GM21723 (cell line): ENCODE measurements at regions not wholly inside any gene's neighbourhood (a gene's known extent, or its start where the extent isn't known, plus 50 kb on each side); places are given as distances from the start of the nearest gene placed in this dataset.

ENCODE experiments used
- ATAC-seq: cut with Tn5 transposase; IDR thresholded peaks from one replicate; pipeline ENCODE4 v1.9.1; 2021; ENCODE audit warnings: mild to moderate bottlenecking, moderate library complexity; ENCODE audit not compliant: unreplicated experiment

DNA sequence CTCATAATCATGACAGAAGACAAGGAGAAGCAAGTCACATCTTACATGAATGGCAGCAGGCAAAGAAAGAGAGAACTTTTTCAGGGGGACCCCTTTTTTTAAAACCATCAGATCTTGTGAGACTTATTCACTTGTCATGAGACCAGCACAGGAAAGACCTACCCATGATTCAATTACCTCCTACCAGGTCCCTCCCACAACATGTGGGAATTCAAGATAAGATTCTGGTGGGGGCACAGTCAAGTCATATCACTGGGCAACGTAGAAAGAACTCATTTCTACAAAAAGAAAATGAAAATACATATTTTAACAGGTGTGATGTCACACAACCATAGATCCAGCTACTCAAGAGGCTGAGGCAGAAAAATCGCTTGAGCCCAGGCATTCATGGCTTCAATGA lies 304.1 kb downstream of the IPMK start:
- ATAC-seq: no peak

DNA sequence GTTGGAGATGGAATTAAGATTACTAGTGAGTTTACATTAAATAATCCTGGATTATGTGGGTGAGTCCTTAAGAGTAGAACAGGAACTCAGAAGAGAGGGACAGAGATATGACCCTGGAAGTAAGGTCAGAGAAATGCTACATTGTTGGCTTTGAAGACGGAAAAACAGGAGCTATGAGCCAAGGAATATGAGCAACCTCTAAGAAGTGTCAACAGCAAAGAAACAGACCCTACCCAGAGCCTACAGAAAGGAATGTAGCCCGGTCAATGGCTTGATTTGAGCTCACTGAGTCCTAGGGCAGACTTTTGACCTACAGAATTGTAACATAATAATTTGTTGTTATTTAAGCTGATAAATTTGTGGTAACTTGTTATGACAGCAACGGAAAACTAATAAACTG lies 304.9 kb downstream of the IPMK start:
- no peak for ATAC-seq

- ATAC-seq: no peak
Measured at GRCh38 chr10:57961487-57961886, 306.2 kb downstream of the IPMK start.

DNA sequence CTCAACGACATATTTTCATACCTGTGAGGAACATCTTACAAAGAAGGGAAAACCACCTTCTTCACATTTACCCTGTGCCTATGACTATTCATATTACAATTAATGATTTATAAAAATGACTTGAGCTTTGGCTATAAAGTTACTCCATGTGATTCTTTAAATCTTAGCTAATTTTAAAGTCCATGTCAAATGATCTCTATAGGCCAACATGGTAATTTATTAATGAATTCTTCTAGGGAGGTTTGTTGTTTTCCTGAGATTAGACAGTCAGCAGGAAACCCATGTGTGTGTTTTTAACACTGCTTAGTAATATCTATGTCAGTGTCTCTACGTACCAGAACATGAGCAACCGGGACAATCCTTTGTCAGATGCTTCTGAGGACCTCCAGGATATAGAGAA lies 307.3 kb downstream of the IPMK start:
- ATAC-seq: no peak

DNA sequence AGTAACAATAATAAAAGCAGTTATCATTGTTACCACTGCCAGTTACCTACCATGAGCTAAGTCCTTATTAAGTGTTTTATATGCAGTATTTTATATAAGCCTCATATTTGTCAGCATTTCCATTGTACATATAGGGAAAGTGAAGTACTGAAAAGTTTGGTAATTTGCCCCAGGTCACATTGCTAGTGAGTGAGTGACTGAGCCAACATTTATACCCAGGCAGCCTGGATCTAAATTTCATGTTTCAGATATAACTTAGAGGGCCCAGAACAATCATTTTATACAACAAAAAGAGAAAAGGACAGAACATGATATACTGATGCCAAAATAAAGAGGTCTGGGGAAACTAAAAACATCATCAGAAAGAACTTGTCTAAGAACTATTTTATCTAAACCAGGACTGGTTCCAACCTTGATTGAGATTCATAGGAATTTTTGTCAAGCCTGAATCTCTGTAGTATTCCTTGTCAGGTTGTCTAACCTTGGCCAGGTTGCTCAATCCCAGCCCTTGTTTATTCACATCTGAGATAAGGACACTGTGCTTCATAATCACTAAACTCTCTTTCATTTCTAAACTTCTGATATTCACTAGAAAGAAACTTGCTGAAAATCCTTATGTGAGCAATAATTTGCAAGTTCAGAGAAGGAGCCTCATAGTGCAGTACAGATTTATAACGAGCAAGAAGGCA lies 308.2 kb downstream of the IPMK start:
- ATAC-seq: no peak

- ATAC-seq: no peak
Measured at GRCh38 chr10:57955076-57955475, 312.6 kb downstream of the IPMK start.

DNA sequence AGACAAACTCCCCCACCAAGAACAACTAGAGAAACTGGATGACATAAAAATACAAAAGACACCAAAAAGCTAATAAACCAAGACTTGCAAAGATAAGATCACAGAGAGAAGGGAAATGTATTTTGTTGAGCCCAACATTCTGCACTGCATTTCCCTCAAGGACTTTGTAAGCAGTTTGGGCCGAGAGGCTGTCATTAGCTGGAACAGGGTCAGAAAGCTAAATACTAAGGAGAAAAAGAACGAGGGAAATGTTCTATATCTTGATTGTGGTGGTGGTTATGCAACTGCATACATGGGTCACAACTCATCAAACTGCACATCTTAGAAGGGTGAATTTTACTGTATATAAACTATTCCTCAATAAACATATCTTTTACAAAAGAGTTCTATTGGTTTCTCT lies 315.0 kb downstream of the IPMK start:
- no peak for ATAC-seq

DNA sequence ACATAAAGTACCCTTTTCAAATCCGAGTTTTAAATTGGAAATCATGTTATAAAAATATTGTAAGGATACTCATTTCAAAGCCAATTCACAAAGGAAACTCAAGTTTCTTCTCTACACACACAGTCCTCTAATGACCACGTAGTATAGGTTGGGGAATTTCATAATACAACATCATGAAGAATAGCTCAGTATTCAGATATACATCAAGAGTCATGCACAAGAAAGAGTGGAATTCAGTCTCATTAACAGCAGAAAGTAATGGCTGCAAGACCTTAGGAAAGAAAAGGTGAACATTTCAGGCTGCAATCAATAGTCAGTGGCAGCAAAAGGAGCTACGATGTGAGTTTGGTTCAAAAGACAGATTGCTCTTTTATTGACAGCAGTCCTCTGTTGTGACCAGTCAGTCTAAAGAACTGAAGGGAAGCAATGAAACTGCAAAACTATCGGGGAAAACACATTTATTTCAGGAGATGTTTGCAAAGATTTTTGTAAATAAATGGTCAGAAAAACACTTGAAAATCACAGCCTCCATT lies 317.2 kb downstream of the IPMK start:
- no peak for ATAC-seq

- ATAC-seq: no peak
Measured at GRCh38 chr10:57948796-57949195, 318.9 kb downstream of the IPMK start.

- no peak for ATAC-seq
Measured at GRCh38 chr10:57946833-57947232, 320.9 kb downstream of the IPMK start.

DNA sequence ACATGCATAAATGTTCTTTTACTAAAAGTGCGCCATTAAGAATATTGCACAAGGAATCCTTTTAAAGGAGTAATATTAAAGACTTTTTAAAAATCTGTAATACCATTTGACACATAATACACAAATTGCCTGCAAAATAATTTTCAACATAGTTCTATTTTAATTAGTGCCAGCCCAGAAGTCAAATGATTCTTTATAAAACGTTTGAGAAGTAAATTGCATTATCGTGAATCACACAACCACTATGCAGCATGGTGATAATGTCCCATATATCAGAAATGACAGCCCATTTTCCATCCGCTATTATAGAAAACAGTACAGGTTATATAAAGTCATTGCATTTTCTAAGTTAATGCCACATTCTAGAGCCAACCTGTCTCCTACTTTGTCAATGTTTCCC lies 324.0 kb downstream of the IPMK start:
- no peak for ATAC-seq

- no peak for ATAC-seq
Measured at GRCh38 chr10:57925045-57925444, 342.6 kb downstream of the IPMK start.

DNA sequence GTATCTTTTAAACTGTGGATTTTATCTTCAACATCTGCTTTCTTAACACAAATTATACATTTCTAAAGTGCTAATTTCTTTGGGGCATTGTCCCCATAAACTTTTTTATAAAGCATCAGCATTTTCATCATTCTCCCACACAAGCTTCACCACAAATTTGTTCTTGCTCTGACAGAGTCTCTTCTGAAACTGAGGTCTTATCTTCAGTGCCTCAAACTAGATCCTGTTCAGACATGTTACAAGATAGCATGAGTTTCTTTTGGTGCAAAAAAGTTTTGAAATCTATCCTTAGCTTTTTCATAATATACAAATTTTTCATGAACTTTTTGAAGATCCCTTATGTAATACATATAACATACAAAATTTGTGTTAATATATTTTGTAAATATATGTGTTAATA lies 346.6 kb downstream of the IPMK start:
- no peak for ATAC-seq

- ATAC-seq: no peak
Measured at GRCh38 chr10:57919864-57920263, 347.8 kb downstream of the IPMK start.

DNA sequence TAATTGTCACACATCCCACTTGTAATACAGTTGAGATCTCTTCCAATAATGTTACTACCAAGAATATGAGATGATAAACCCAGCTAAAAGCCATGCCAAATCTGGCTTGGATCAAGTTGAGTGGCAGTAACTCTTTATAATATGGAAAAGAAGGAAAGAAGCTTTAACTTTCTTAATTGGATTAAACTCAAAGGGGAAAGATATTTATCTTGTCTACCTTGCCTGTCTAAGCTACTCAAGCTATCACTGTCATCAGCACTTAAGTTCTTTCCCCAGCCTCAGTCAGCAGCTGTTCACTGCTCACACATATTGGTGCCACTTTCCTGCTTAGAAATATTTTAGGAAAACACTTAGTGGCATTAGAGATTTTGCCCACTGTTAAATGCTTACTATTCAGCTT lies 350.7 kb downstream of the IPMK start:
- no peak for ATAC-seq

DNA sequence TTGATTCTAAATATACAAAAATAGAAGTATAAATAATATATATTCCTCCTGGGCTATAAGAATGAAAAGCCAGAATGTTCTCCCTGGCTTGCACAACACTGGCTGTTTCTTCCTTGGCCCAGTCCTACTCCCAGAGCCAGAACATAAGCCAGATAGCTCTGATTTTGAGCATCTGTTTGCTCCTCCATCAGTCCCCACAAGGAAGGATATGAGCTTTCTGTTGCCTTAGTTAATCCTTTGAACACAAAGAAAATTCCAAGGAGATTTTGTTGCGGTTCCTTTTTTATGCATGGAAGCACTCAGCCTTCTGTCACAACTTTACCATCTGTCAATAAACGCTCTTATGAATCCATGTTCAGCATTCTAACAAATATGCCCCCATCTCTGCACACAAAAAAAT lies 361.8 kb downstream of the IPMK start:
- no peak for ATAC-seq

GRCh38 chr10:57905010-57905409 lies 362.7 kb downstream of the IPMK start:
- ATAC-seq: no peak

DNA sequence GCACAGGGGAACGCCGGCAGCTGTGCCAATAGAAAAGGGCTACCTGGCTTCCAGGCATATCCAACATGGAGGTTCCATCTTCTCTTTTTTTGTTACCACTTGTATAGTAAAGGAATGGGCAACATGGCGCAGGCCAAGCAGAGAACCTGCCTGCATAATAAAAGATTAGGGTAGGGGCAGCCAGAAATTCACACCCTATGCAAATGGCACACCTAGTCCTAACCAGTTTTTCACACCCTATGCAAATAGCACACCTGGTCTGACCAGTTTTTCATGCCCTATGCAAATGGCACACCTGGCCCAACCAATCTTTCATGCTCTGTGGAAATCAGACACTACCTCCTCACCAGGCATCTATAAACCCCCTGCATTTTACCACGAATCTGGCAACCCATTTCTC lies 369.5 kb downstream of the IPMK start:
- no peak for ATAC-seq

- ATAC-seq: no peak
Measured at GRCh38 chr10:57897611-57898010, 370.1 kb downstream of the IPMK start.

DNA sequence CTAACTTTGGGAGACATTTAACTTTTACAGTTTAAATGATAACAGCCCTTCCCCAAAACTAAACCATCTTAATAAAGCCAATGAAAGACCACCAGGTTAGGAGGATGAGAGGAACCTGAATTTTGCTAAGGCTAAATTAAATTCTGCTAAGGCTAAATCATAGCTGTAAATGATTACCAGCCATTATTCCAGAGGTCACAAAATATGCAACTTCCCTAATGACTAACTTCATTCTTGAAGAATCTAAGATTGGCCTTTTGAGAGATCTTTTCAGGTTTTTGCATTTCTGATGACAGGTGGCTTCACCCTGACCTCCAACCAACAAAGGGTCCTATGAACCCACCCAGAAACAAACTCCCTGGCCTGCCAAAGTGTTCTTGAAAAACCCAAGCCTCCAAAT lies 373.3 kb downstream of the IPMK start:
- ATAC-seq: no peak

DNA sequence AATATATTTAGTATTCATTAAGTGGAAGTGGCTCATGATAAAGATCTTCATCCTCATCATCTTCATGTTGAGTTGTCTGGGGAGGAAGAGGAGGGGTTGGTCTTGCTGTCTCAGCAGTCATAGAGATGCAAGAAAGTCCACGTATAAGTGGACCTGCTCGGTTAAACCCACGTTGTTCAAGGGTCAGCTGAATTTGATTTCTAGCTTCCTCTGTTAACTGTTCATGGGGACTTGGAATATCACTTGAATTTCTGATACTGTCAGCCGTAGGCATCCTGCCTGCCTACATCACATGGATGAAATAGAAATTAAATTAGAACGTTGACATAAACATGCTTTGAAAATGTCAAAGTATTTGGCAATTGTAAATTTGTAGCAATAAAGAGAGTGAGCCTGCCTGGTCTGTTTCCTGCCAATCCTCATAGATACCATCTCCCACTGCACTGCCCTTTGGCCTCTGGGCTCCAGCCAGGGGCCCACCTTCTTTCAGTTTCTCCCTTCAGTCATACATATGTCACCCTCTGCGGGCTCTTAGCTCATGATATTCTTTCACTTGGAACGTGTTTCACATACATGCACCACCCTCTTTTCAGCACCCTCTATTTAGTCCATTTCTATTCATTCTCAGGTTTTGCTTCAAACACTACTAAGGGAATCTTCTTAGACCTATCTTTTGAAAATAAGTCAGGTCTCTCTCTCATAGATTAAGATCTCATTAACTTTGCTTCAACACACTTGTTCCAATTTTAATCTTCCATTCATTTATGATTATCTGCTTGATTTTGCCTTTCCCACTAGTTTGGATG lies 376.3 kb downstream of the IPMK start:
- ATAC-seq: no peak

DNA sequence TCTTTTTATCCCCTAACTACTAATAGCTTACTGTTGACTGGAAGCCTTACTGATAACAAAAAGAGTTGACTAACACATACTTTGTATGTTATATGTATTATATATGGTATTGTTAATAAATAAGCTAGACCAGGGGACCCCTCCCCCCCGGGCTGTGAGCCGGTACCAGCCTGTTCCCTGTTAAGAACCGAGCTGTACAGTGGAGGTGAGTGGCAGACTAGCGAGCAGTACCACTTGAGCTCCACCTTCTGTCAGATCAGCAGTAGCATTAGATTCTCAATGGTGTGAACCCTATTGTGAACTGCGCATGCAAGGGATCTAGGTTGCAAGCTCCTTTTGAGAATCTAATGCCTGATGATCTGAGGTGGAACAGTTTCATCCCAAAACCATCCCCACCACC lies 377.0 kb downstream of the IPMK start:
- no peak for ATAC-seq
